ENCODE measurements at regions not wholly inside any gene's neighbourhood (a gene's known extent, or its start where the extent isn't known, plus 50 kb on each side); places are given as distances from the start of the nearest gene placed in this dataset.

- DNase-seq (ENCODE audit: low spot score), result no peak
These were observed 163.2 kb downstream of the SLC28A3 start for GRCh38 chr9:84177407-84177806.

- no peak for DNase-seq (ENCODE audit: low spot score)
These were observed 161.0 kb downstream of the SLC28A3 start for GRCh38 chr9:84179531-84179930.

- no peak for DNase-seq (ENCODE audit: low spot score)
These were observed 153.5 kb downstream of the SLC28A3 start for GRCh38 chr9:84187090-84187489.

GRCh38 chr9:84189904-84190303 is 150.7 kb downstream of the SLC28A3 start:
- DNase-seq (ENCODE audit: low spot score), result no peak

- DNase-seq (ENCODE audit: low spot score), result peak; percentile 23
These were observed 150.1 kb downstream of the SLC28A3 start for GRCh38 chr9:84190411-84190810.

- DNase-seq (ENCODE audit: low spot score), result no peak
These were observed 133.7 kb downstream of the SLC28A3 start for GRCh38 chr9:84206801-84207370.

- DNase-seq (ENCODE audit: low spot score), result no peak
These were observed 133.0 kb downstream of the SLC28A3 start for GRCh38 chr9:84207491-84207951.

- no peak for DNase-seq (ENCODE audit: low spot score)
These were observed 128.3 kb downstream of the SLC28A3 start for GRCh38 chr9:84212246-84212645.

GRCh38 chr9:84212982-84213381 is 127.6 kb downstream of the SLC28A3 start:
- no peak for DNase-seq (ENCODE audit: low spot score)

GRCh38 chr9:84216151-84216550 is 124.4 kb downstream of the SLC28A3 start:
- DNase-seq (ENCODE audit: low spot score), result no peak

GRCh38 chr9:84218322-84218721 is 122.2 kb downstream of the SLC28A3 start:
- DNase-seq (ENCODE audit: low spot score), result peak; percentile 56

GRCh38 chr9:84224246-84224645 is 116.3 kb downstream of the SLC28A3 start:
- DNase-seq (ENCODE audit: low spot score), result no peak
